K562 (cell line): ENCODE measurements at regions not wholly inside any gene's neighbourhood (a gene's known extent, or its start where the extent isn't known, plus 50 kb on each side); places are given as distances from the start of the nearest gene placed in this dataset.
A peak's percentile ranks its signal among the peaks of the same experiment; 100 is the strongest.
"Not testable (repeated sequence)": the region's sequence is repeated elsewhere in the genome, so short reads cannot be mapped to it uniquely, and the experiment has no call there.

ENCODE experiments used
- ATAC-seq: fragments of 200-7000 bp; cut with Tn5 transposase; 3 replicates; pipeline ENCODE4 v1.9.1; 2020; ENCODE audit warnings: moderate library complexity
- BruUV-seq: library from RNA; stranded (reverse); fragments of 400-500 nt; replicated peaks from 2 replicates; lab custom pipeline; 2021; lab: Mats Ljungman, UMichigan
- CTCF ChIA-PET: fragments of 300-600 bp; formaldehyde crosslinking; extraction: SDS; loops from one replicate; lab custom pipeline; 2021; ENCODE audit warnings: low intra/inter-chr PET ratio; lab: Yijun Ruan, JAX
- POLR2A ChIA-PET: fragments of 300-600, 350-650 bp; sonication (Branson Sonifier 250); formaldehyde crosslinking; extraction: SDS; loops from one replicate; lab custom pipeline; 2021; ENCODE audit warnings: antibody characterized with exemption, inconsistent platforms; lab: Yijun Ruan, JAX
- DNase-seq, 4 experiments: peaks; one replicate each; pipeline versions ENCODE4 v3.0.0 to v3.0.0-alpha.2; 2011 to 2018; ENCODE audit warnings: low spot score in 3 of 4, mixed read lengths in 3 of 4; ENCODE audit errors: extremely low read depth in 1 of 4
- FAIRE-seq: peaks from 2 replicates; lab custom pipeline; 2011; peaks lifted over from hg19 to GRCh38; lab: Jason Lieb, UNC
- H2AFZ ChIP-seq: 2 replicates; pipeline ENCODE4 v1.6.0; 2011; ENCODE audit warnings: low read depth, low read length, control low read depth, inconsistent platforms
- H3K27ac ChIP-seq: fragments of 200-600 bp; 3 replicates; pipeline ENCODE4 v1.8.0; 2011; ENCODE audit warnings: low read depth, mild to moderate bottlenecking, control low read depth, inconsistent platforms, low read length, moderate library complexity, mixed read lengths; ENCODE audit errors: extremely low read depth
- H3K27me3 ChIP-seq, 2 experiments: fragments of 300-600 bp in 1 of 2; 2 replicates in 1 of 2; 3 replicates in 1 of 2; pipeline versions ENCODE4 v1.6.0 to v1.8.0; 2011; ENCODE audit warnings: inconsistent platforms in 2 of 2, low read length in 2 of 2, mild to moderate bottlenecking in 1 of 2, mixed read lengths in 1 of 2, moderate library complexity in 1 of 2; ENCODE audit not compliant: control insufficient read depth in 2 of 2, insufficient read depth in 2 of 2
- H3K36me3 ChIP-seq: fragments of 300-600 bp; 3 replicates; pipeline ENCODE4 v1.8.0; 2011; ENCODE audit warnings: mild to moderate bottlenecking, low read length, inconsistent platforms; ENCODE audit not compliant: control insufficient read depth, insufficient read depth
- H3K4me1 ChIP-seq, 2 experiments: fragments of 200-600 bp in 1 of 2; replicated peaks in 1 of 2; 2 replicates in 1 of 2; 3 replicates in 1 of 2; pipeline versions ENCODE4 v1.5.1 to v1.8.0; 2011; ENCODE audit warnings: inconsistent platforms in 2 of 2, low read length in 2 of 2, mild to moderate bottlenecking in 1 of 2, mixed read lengths in 1 of 2, moderate library complexity in 1 of 2; ENCODE audit not compliant: control insufficient read depth in 2 of 2, insufficient read depth in 2 of 2
- H3K4me2 ChIP-seq: 2 replicates; pipeline ENCODE4 v1.6.1; 2011; ENCODE audit warnings: low read length, control low read depth, inconsistent platforms, mixed read lengths; ENCODE audit not compliant: insufficient read depth
- H3K4me3 ChIP-seq: fragments of 200-600 bp; sonication (generic), shearing (Covaris generic); 2 replicates; pipeline ENCODE4 v1.5.1; 2016; ENCODE audit warnings: control low read depth, inconsistent platforms
- H3K79me2 ChIP-seq: fragments of 200-600 bp; 3 replicates; pipeline ENCODE4 v1.8.0; 2011; ENCODE audit warnings: low read length, inconsistent platforms; ENCODE audit not compliant: control insufficient read depth, insufficient read depth
- H3K9ac ChIP-seq, 2 experiments: 2 replicates each; pipeline versions ENCODE4 v1.6.0 to v1.6.1; 2011; ENCODE audit warnings: low read depth in 2 of 2, low read length in 2 of 2, control low read depth in 1 of 2, inconsistent platforms in 1 of 2, mild to moderate bottlenecking in 1 of 2, mixed read lengths in 1 of 2; ENCODE audit not compliant: insufficient read depth in 1 of 2
- H3K9me1 ChIP-seq: one replicate; pipeline ENCODE4 v1.6.0; 2011; ENCODE audit warnings: inconsistent platforms, mild to moderate bottlenecking, low read length, moderate library complexity; ENCODE audit not compliant: control insufficient read depth, insufficient read depth
- H3K9me3 ChIP-seq: replicated peaks from 2 replicates; pipeline ENCODE4 v1.5.1; 2011; ENCODE audit warnings: low read depth, low read length, inconsistent platforms; ENCODE audit not compliant: control insufficient read depth, insufficient read depth
- H4K20me1 ChIP-seq: replicated peaks from 2 replicates; pipeline ENCODE4 v1.6.1; 2011; ENCODE audit warnings: low read length, inconsistent platforms, mixed read lengths; ENCODE audit not compliant: control insufficient read depth, insufficient read depth
- CBFA2T2 ChIP-seq: fragments of 450-650 bp; conservative IDR thresholded peaks from 2 replicates; pipeline ENCODE4 v1.6.1; 2017; ENCODE audit warnings: mild to moderate bottlenecking
- FOXJ2 ChIP-seq: fragments of 200-800 bp; sonication (Bioruptor generic); IDR thresholded peaks from 2 replicates; pipeline ENCODE4 v1.6.1; 2016; ENCODE audit warnings: missing genetic modification characterization, missing compliant biosample characterization
- ILK ChIP-seq: fragments of 450-650 bp; IDR thresholded peaks from 2 replicates; pipeline ENCODE4 v1.6.1; 2016; ENCODE audit warnings: missing genetic modification characterization, low read depth, mild to moderate bottlenecking, missing compliant biosample characterization, moderate library complexity, borderline replicate concordance
- NCOR1 ChIP-seq: fragments of 450-650 bp; IDR thresholded peaks from 2 replicates; pipeline ENCODE4 v1.6.1; 2016; ENCODE audit warnings: mild to moderate bottlenecking, moderate library complexity
- SMAD4 ChIP-seq: fragments of 250-450 bp; sonication (Bioruptor Pico); conservative IDR thresholded peaks from 2 replicates; pipeline ENCODE4 v1.8.0; 2021; ENCODE audit warnings: inconsistent platforms, mild to moderate bottlenecking, moderate library complexity
- SPI1 ChIP-seq: IDR thresholded peaks from 2 replicates; pipeline ENCODE4 v1.6.1; 2011; ENCODE audit warnings: low read depth, low read length, control low read depth, borderline replicate concordance
- ZNF696 ChIP-seq: fragments of 250-450 bp; sonication (Bioruptor Pico); conservative IDR thresholded peaks from 2 replicates; pipeline ENCODE4 v1.4.0; 2020; ENCODE audit warnings: mild to moderate bottlenecking, moderate library complexity
- WGBS: fragments of 100-300 bp; shearing (Covaris generic); methylation state at CpG from one replicate; pipeline ENCODE4 v1.1.6; 2016; ENCODE audit warnings: low coverage, mixed read lengths; ENCODE audit not compliant: insufficient coverage; ENCODE audit errors: missing lambda C conversion rate; 5-methylcytosine and 5-hydroxymethylcytosine counted together
- in situ Hi-C: fragments of 300-500 bp; cut with MboI; formaldehyde crosslinking; loops from 4 replicates; pipeline ENCODE4 v1.15.0; 2018; ENCODE audit warnings: inconsistent platforms, mixed read lengths
- intact Hi-C: fragments of 100-400 bp; cut with micrococcal nuclease; formaldehyde crosslinking; loops from 2 replicates; pipeline ENCODE4 v1.14.2; 2022

- in situ Hi-C loops, ATAC-seq, H3K79me2 ChIP-seq, FAIRE-seq, H3K9me1 ChIP-seq: not testable (repeated sequence)
- peak; percentile 19; the same call in 1 of the 2 replicates for TF ChIP-seq NCOR1
- peak; percentile 31; the same call in 1 of the 2 replicates for TF ChIP-seq SPI1
- TF ChIP-seq SMAD4 (CRISPR knock-in tag): peak; percentile 58; the same call in 1 of the 2 replicates
- TF ChIP-seq, all 486 proteins: peak for 3; not testable (repeated sequence) for 483
- CTCF ChIA-PET, H4K20me1 ChIP-seq, H3K4me3 ChIP-seq, H3K9ac ChIP-seq, H3K4me2 ChIP-seq, H3K27ac ChIP-seq, intact Hi-C loops, H3K27me3 ChIP-seq, H2AFZ ChIP-seq, H3K4me1 ChIP-seq, BruUV-seq, DNase-seq: not testable (repeated sequence)
- POLR2A ChIA-PET: interaction anchor here (1.1 kb wide), 1 partner anchor 8 kb away, joined by 3 read pairs; no protein-coding TSS in a partner anchor
- peaks cover 20% of the 10 kb centered on the region; the same call in 2 of the 3 replicates for H3K36me3 ChIP-seq
- H3K9me3 ChIP-seq: peaks cover 11% of the 10 kb centered on the region
- 47% methylated on average over 3 of the region's 3 CpGs for WGBS
These were observed 53.4 kb upstream of the PSMA1 start for GRCh38 chr11:14573539-14574057.

GRCh38 chr11:14577292-14577691 is 57.1 kb upstream of the PSMA1 start:
- H3K9me3 ChIP-seq: peaks cover 11% of the 10 kb centered on the region
- in situ Hi-C loops: no loop called here
- POLR2A ChIA-PET: no interaction called here

More at GRCh38 chr11:14577292-14577691, 57.1 kb upstream of the PSMA1 start:
- Histone ChIP-seq H3K4me2 (no peak overlapping the region), H3K27me3 (no peaks in the 10 kb centered on the region), H2AFZ (no peak overlapping the region), H3K9me1 (no peaks in the 10 kb centered on the region), H3K79me2 (no peaks in the 10 kb centered on the region; the same call in 2 of the 3 replicates), H3K36me3 (peaks cover 31% of the 10 kb centered on the region; the same call in 2 of the 3 replicates), H3K4me1 (peaks cover 0 to 16% of the 10 kb centered on the region in 2 experiments; a peak in 2 of 5 replicates), H4K20me1 (no peaks in the 10 kb centered on the region), H3K4me3 (no peak overlapping the region), H3K9ac (no peak overlapping the region), H3K27ac (no peak overlapping the region)
- CTCF ChIA-PET: no interaction called here
- no peak for TF ChIP-seq CBFA2T2
- TF ChIP-seq ZNF696: no peak
- TF ChIP-seq ILK: no peak
- TF ChIP-seq FOXJ2 (tag): no peak
- ATAC-seq (no peak), FAIRE-seq (no peak), DNase-seq (no peak)
- WGBS: 100% methylated on average over 1 of the region's 1 CpG
- intact Hi-C loops: no loop called here
- no TSS peak for BruUV-seq
